ENCODE measurements at regions not wholly inside any gene's neighbourhood (a gene's known extent, or its start where the extent isn't known, plus 50 kb on each side); places are given as distances from the start of the nearest gene placed in this dataset.

- FAIRE-seq (no peak), ATAC-seq (no peak), DNase-seq (ENCODE audit: extremely low read depth in 1 of 4, low spot score in 3 of 4) (no peak)
- TF ChIP-seq SREBF2 (CRISPR knock-in tag; IDR thresholded peaks at IDR 0.05) (no peak), ZNF79 (CRISPR knock-in tag; IDR thresholded peaks at IDR 0.05; ENCODE audit: low read depth) (no peak), ZFPM2 (CRISPR knock-in tag; IDR thresholded peaks at IDR 0.05) (no peak), EHMT2 (IDR thresholded peaks at IDR 0.05) (no peak), ZNF253 (CRISPR knock-in tag; conservative IDR thresholded peaks at IDR 0.05) (no peak), ZEB2 (IDR thresholded peaks at IDR 0.05) (no peak), CCNT2 (IDR thresholded peaks at IDR 0.05; ENCODE audit: borderline replicate concordance, extremely low read depth, insufficient read length, low read depth, low read length) (no peak), ZNF589 (CRISPR knock-in tag; IDR thresholded peaks at IDR 0.05; ENCODE audit: low read depth) (no peak), BACH1 (tag; IDR thresholded peaks at IDR 0.05) (no peak), RBM22 (IDR thresholded peaks at IDR 0.05; ENCODE audit: low read depth, low read length, poor library complexity, severe bottlenecking) (no peak), ATF1 (CRISPR knock-in tag; IDR thresholded peaks at IDR 0.05) (no peak), ATF1 (tag; IDR thresholded peaks at IDR 0.05) (no peak), SMAD3 (CRISPR knock-in tag; conservative IDR thresholded peaks at IDR 0.05) (no peak), ZNF316 (IDR thresholded peaks at IDR 0.05) (no peak), MAFK (IDR thresholded peaks at IDR 0.05; ENCODE audit: low read length) (no peak), CHD1 (IDR thresholded peaks at IDR 0.05; ENCODE audit: low read length) (no peak), GABPB1 (CRISPR knock-in tag; IDR thresholded peaks at IDR 0.05) (no peak), ZNF507 (tag; conservative IDR thresholded peaks at IDR 0.05) (no peak), ZSCAN29 (IDR thresholded peaks at IDR 0.05) (no peak)
- TF ChIP-seq, protein P1, sequence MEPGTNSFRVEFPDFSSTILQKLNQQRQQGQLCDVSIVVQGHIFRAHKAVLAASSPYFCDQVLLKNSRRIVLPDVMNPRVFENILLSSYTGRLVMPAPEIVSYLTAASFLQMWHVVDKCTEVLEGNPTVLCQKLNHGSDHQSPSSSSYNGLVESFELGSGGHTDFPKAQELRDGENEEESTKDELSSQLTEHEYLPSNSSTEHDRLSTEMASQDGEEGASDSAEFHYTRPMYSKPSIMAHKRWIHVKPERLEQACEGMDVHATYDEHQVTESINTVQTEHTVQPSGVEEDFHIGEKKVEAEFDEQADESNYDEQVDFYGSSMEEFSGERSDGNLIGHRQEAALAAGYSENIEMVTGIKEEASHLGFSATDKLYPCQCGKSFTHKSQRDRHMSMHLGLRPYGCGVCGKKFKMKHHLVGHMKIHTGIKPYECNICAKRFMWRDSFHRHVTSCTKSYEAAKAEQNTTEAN (CRISPR knock-in tag; IDR thresholded peaks at IDR 0.05): no peak
- no TSS peak for BruUV-seq (replicated peaks)
- ChIA-PET POLR2A (no interaction called here), CTCF (ENCODE audit: low intra/inter-chr PET ratio) (no interaction called here)
- 0 out of 2 replicates have a peak, but pooled peaks cover 2% of the 10 kb centered on the region for H3K9me3 ChIP-seq (replicated peaks; ENCODE audit: control insufficient read depth, insufficient read depth, low read depth, low read length)
- H3K79me2 ChIP-seq (ENCODE audit: control insufficient read depth, insufficient read depth, low read length): no peaks in the 10 kb centered on the region
- no peaks in the 10 kb centered on the region for H4K20me1 ChIP-seq (replicated peaks; ENCODE audit: control insufficient read depth, insufficient read depth, low read length)
- H3K4me3 ChIP-seq: no peak overlapping the region
- no peaks in the 10 kb centered on the region for H3K27me3 ChIP-seq (ENCODE audit: control insufficient read depth in 2 of 2, insufficient read depth in 2 of 2, low read length in 2 of 2)
- no peaks in the 10 kb centered on the region for H3K36me3 ChIP-seq (ENCODE audit: control insufficient read depth, insufficient read depth, low read length)
- H3K9ac ChIP-seq (ENCODE audit: insufficient read depth in 1 of 2, low read depth in 2 of 2, low read length in 2 of 2): no peak overlapping the region
- 0% methylated on average over 2 of the region's 2 CpGs for WGBS (ENCODE audit: insufficient coverage, low coverage, missing lambda C conversion rate)
- H3K4me1 ChIP-seq (replicated peaks in 1 of 2; ENCODE audit: control insufficient read depth in 2 of 2, insufficient read depth in 2 of 2, low read length in 2 of 2): no peaks in the 10 kb centered on the region
- intact Hi-C loops (cut with micrococcal nuclease): no loop called here
- H2AFZ ChIP-seq (ENCODE audit: low read depth, low read length): no peak overlapping the region
- in situ Hi-C loops (cut with MboI): no loop called here
- H3K27ac ChIP-seq (ENCODE audit: extremely low read depth, low read depth, low read length): no peak overlapping the region
- no peak overlapping the region for H3K4me2 ChIP-seq (ENCODE audit: insufficient read depth, low read length)
- no peaks in the 10 kb centered on the region for H3K9me1 ChIP-seq (ENCODE audit: control insufficient read depth, insufficient read depth, low read length)
Observed at GRCh38 chr4:119829326-119829725, 200.7 kb upstream of the PDE5A start.

All from K562 (cell line).